Prostate gland (tissue), 2 donors: ENCODE measurements at regions not wholly inside any gene's neighbourhood (a gene's known extent, or its start where the extent isn't known, plus 50 kb on each side); places are given as distances from the start of the nearest gene placed in this dataset.

Experiments used
- POLR2AphosphoS5 ChIP-seq: sonication (generic); formaldehyde crosslinking; IDR thresholded peaks from one replicate; pipeline ENCODE4 v1.6.1; 2017; ENCODE audit warnings: antibody characterized with exemption
- TF ChIP-seq, protein P1 (sequence below), 4 experiments: fragments of 200-600 bp in 2 of 4; fragments of 450-650 bp in 2 of 4; sonication (generic) in 2 of 4; IDR thresholded peaks; 1 replicate in 3 of 4; 2 replicates in 1 of 4; pipeline ENCODE4 v1.5.1; 2016 to 2019; ENCODE audit warnings: antibody characterized with exemption in 4 of 4, mild to moderate bottlenecking in 2 of 4, moderate library complexity in 2 of 4

DNA sequence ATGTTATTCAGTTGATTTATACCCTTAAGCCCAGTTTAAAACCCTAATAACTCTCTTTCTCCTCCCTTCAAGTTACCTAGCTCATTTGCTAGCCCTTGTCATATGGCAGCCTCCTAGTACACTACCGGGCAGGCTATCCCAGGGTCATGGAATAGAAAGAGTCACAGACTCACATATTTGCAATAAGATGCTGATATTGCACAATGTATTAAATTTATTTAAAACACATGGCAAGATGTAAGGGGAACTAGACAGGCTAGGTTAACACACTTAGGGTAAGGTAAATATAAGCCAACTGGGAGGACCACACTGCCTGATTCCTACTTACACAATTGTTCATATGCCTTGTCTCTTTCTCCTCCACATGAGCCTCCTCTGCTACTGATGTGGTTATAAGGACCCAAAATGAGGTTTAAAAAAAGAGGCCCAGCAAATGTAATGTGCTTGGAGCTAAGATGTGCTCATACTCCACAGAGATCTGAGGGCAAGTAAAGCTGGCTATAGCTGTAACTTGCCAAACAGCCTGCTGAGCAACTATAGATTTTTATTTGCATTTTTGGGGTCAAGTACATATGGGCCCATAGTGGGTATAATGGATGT, 130.0 kb downstream of the ENC1 start:
- TF ChIP-seq, protein P1, sequence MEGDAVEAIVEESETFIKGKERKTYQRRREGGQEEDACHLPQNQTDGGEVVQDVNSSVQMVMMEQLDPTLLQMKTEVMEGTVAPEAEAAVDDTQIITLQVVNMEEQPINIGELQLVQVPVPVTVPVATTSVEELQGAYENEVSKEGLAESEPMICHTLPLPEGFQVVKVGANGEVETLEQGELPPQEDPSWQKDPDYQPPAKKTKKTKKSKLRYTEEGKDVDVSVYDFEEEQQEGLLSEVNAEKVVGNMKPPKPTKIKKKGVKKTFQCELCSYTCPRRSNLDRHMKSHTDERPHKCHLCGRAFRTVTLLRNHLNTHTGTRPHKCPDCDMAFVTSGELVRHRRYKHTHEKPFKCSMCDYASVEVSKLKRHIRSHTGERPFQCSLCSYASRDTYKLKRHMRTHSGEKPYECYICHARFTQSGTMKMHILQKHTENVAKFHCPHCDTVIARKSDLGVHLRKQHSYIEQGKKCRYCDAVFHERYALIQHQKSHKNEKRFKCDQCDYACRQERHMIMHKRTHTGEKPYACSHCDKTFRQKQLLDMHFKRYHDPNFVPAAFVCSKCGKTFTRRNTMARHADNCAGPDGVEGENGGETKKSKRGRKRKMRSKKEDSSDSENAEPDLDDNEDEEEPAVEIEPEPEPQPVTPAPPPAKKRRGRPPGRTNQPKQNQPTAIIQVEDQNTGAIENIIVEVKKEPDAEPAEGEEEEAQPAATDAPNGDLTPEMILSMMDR (IDR thresholded peaks at IDR 0.05), result no peak
- no peak for TF ChIP-seq POLR2AphosphoS5
